ENCODE measurements at regions not wholly inside any gene's neighbourhood (a gene's known extent, or its start where the extent isn't known, plus 50 kb on each side); places are given as distances from the start of the nearest gene placed in this dataset.
"Not testable (repeated sequence)": the region's sequence is repeated elsewhere in the genome, so short reads cannot be mapped to it uniquely, and the experiment has no call there.

GRCh38 chr9:40909821-40910220 is 218.7 kb downstream of the FOXD4L6 start:
- Mint-ChIP-seq H3K4me3 (ENCODE audit: unreplicated experiment) (no peak overlapping the region), H3K27me3 (ENCODE audit: unreplicated experiment) (peaks cover 15% of the 10 kb centered on the region), H3K9me3 (ENCODE audit: unreplicated experiment) (peaks cover 58% of the 10 kb centered on the region), H3K36me3 (ENCODE audit: unreplicated experiment) (peaks cover 27% of the 10 kb centered on the region), H3K4me1 (ENCODE audit: low read depth, unreplicated experiment) (no peaks in the 10 kb centered on the region), H3K27ac (ENCODE audit: unreplicated experiment) (no peak overlapping the region)
- TF ChIP-seq CTCF (IDR thresholded peaks at IDR 0.05; ENCODE audit: partially characterized antibody, unreplicated experiment): no peak
- DNase-seq: no peak

GRCh38 chr9:40909111-40909510 is 219.4 kb downstream of the FOXD4L6 start:
- Mint-ChIP-seq H3K9me3 (ENCODE audit: unreplicated experiment) (peaks cover 56% of the 10 kb centered on the region), H3K27me3 (ENCODE audit: unreplicated experiment) (peaks cover 13% of the 10 kb centered on the region), H3K36me3 (ENCODE audit: unreplicated experiment) (peaks cover 24% of the 10 kb centered on the region)
- DNase-seq; H3K4me3 Mint-ChIP-seq (ENCODE audit: unreplicated experiment); H3K27ac Mint-ChIP-seq (ENCODE audit: unreplicated experiment); H3K4me1 Mint-ChIP-seq (ENCODE audit: low read depth, unreplicated experiment): not testable (repeated sequence)

- no peak for TF ChIP-seq CTCF (IDR thresholded peaks at IDR 0.05; ENCODE audit: partially characterized antibody, unreplicated experiment)
- Mint-ChIP-seq H3K36me3 (ENCODE audit: unreplicated experiment) (peaks cover 18% of the 10 kb centered on the region), H3K4me1 (ENCODE audit: low read depth, unreplicated experiment) (no peaks in the 10 kb centered on the region), H3K9me3 (ENCODE audit: unreplicated experiment) (peaks cover 55% of the 10 kb centered on the region), H3K27ac (ENCODE audit: unreplicated experiment) (no peak overlapping the region), H3K27me3 (ENCODE audit: unreplicated experiment) (peaks cover 10% of the 10 kb centered on the region), H3K4me3 (ENCODE audit: unreplicated experiment) (no peak overlapping the region)
- DNase-seq: no peak
These were observed 220.5 kb downstream of the FOXD4L6 start for GRCh38 chr9:40907657-40908624.

DNA sequence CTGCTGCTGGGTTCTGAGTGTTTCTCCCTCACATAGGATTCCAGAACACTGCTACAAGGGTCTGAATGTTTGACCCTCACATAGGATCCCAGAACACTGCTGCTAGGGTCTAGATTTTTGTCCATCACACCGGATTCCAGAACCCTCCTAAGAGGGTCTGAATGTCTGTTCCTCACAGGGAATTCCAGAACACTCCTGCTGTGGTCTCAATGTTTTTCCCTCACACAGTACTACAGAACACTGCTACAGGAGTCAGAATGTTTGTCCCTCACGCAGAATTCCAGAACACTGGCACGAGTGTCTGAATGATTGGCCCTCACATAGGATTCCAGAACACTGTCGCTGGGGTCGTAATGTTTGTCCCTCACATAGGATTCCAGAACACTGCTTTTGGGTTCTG is 221.6 kb downstream of the FOXD4L6 start:
- H3K27ac Mint-ChIP-seq (ENCODE audit: unreplicated experiment); DNase-seq; H3K4me1 Mint-ChIP-seq (ENCODE audit: low read depth, unreplicated experiment); H3K4me3 Mint-ChIP-seq (ENCODE audit: unreplicated experiment): not testable (repeated sequence)
- H3K9me3 Mint-ChIP-seq (ENCODE audit: unreplicated experiment): peaks cover 54% of the 10 kb centered on the region
- peaks cover 23% of the 10 kb centered on the region for H3K36me3 Mint-ChIP-seq (ENCODE audit: unreplicated experiment)
- peaks cover 12% of the 10 kb centered on the region for H3K27me3 Mint-ChIP-seq (ENCODE audit: unreplicated experiment)

DNA sequence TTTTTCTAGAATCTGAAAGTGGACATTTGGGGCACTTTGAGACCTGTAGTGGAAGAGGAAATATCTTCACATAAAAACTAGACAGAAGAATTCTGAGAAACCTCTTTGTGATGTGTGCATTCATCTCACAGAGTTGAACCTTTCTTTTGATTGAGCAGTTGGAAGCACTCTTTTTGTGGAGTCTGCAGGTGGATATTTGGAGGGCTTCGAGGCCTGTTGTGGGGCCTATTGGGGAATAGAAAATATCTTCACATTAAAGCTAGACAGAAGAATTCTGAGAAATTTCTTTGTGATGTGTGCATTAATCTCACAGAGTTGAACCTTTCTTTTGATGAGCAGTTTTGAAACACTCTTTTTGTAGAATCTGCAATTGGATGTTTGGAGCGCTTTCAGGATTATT is 236.2 kb downstream of the FOXD4L6 start:
- not testable (repeated sequence) for H3K27me3 Mint-ChIP-seq (ENCODE audit: unreplicated experiment); H3K4me1 Mint-ChIP-seq (ENCODE audit: low read depth, unreplicated experiment); DNase-seq; H3K4me3 Mint-ChIP-seq (ENCODE audit: unreplicated experiment); H3K27ac Mint-ChIP-seq (ENCODE audit: unreplicated experiment)
- Mint-ChIP-seq H3K36me3 (ENCODE audit: unreplicated experiment) (peaks cover 27% of the 10 kb centered on the region), H3K9me3 (ENCODE audit: unreplicated experiment) (peaks cover 12% of the 10 kb centered on the region)

- not testable (repeated sequence) for H3K4me3 Mint-ChIP-seq (ENCODE audit: unreplicated experiment)
- peaks cover 33% of the 10 kb centered on the region for H3K9me3 Mint-ChIP-seq (ENCODE audit: unreplicated experiment)
These were observed 242.6 kb downstream of the FOXD4L6 start for GRCh38 chr9:40885858-40886257.

GRCh38 chr9:40884902-40885490 is 243.5 kb downstream of the FOXD4L6 start:
- not testable (repeated sequence) for DNase-seq; H3K4me3 Mint-ChIP-seq (ENCODE audit: unreplicated experiment); H3K4me1 Mint-ChIP-seq (ENCODE audit: low read depth, unreplicated experiment); H3K27ac Mint-ChIP-seq (ENCODE audit: unreplicated experiment)
- Mint-ChIP-seq H3K9me3 (ENCODE audit: unreplicated experiment) (peaks cover 34% of the 10 kb centered on the region), H3K36me3 (ENCODE audit: unreplicated experiment) (peaks cover 19% of the 10 kb centered on the region), H3K27me3 (ENCODE audit: unreplicated experiment) (peaks cover 17% of the 10 kb centered on the region)

More at GRCh38 chr9:40885858-40886257, 242.6 kb downstream of the FOXD4L6 start:
- H3K4me1 Mint-ChIP-seq (ENCODE audit: low read depth, unreplicated experiment); H3K27ac Mint-ChIP-seq (ENCODE audit: unreplicated experiment); DNase-seq: not testable (repeated sequence)
- Mint-ChIP-seq H3K27me3 (ENCODE audit: unreplicated experiment) (peaks cover 15% of the 10 kb centered on the region), H3K36me3 (ENCODE audit: unreplicated experiment) (peaks cover 19% of the 10 kb centered on the region)
